NK-92 treated with Interleukin-12 subunit alpha and Interleukin-12 subunit beta, amount 100 ng/mL, for 24 hours (cell line): ENCODE measurements at regions not wholly inside any gene's neighbourhood (a gene's known extent, or its start where the extent isn't known, plus 50 kb on each side); places are given as distances from the start of the nearest gene placed in this dataset.
"Not testable (repeated sequence)": the region's sequence is repeated elsewhere in the genome, so short reads cannot be mapped to it uniquely, and the experiment has no call there.

Experiments
- DNase-seq: peaks from one replicate; lab custom pipeline; 2025; lab: John Stamatoyannopoulos, UW

GRCh38 chr12:46617737-46618136 lies 208.1 kb downstream of the SLC38A4 start:
- DNase-seq = not testable (repeated sequence)

- DNase-seq = no peak
Observed at GRCh38 chr12:46617167-46617566, 208.6 kb downstream of the SLC38A4 start.

GRCh38 chr12:46610754-46611153 lies 215.0 kb downstream of the SLC38A4 start:
- DNase-seq = no peak

GRCh38 chr12:46609674-46610073 lies 216.1 kb downstream of the SLC38A4 start:
- no peak for DNase-seq

- no peak for DNase-seq
Observed at GRCh38 chr12:46609273-46609623, 216.5 kb downstream of the SLC38A4 start.

DNA sequence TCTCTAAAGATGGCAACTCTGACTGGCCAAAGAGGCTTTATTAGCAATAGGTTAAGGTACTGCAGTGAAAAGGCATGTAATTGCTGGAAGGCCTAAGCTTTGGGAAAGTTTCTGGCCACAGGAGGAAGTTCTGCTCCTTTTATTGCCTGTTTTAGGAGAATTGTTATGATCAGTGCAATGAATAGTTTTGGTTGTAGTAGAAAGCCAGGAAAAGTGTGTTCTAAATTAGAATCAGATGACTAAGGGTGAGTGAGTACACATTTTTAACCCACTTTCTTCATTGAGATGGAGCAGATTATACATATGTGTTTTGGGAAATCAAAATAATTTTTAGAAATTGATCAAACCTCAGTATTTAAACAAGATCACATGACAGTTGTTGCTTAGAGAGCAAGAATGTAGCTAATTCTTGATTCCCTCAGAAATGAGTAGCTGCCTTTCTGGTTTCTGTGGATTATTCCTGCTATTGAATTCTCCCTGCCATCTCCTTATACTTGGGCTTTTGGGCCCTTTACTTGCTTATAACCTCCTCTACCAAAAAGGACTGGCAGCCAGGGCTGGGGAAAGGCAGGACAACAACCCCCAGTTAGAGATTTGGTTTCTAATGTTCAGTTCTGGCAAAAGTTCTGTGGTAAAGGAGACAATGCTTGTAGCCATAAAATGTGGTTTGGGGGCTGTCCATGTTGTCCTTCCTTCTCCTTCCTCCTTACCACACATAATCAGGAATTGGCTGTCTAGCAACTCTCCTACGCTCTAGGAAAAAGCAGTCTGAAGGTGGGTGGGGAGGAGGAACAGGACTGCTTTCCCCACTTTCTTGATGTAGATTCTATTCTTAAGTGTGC lies 217.1 kb downstream of the SLC38A4 start:
- DNase-seq = no peak

DNA sequence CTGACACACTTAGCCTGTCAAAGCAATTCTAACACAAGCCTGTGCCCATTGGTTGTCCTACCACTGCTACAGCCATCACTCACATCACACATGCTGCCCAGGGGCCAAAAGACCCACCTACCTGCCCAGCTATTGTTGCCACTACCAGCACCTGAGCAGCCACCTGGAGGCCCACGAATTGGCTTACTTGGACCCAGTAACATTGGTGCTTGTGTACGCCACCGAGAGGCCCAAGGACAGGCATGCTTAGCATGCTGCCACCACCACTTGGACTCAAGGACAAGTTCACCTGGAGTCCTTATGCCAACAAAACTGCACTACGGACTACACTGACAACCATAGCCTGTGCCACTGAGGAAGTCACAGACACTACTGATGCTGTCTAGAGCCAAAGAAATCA lies 221.1 kb downstream of the SLC38A4 start:
- DNase-seq = no peak

- no peak for DNase-seq
Observed at GRCh38 chr12:46603776-46604456, 221.9 kb downstream of the SLC38A4 start.

DNA sequence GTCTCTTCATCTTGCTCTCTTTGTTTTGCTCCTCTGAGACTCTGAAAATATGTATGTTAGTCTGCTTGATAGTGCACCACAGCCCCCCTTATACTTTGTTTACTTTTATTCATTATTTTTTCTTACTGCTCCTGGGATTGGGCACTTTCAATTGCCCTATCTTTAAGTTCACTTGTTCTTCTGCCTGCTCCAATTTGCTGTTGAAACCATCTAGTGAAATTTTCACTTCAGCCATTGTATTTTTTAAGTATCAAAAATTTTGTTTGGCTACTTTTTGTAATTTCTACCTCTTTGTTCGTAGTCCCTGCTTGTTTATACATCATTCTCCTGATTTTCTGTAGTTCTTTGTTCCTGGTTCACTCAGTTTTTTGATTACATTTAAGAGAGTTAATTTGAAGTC lies 223.3 kb downstream of the SLC38A4 start:
- DNase-seq = no peak

DNA sequence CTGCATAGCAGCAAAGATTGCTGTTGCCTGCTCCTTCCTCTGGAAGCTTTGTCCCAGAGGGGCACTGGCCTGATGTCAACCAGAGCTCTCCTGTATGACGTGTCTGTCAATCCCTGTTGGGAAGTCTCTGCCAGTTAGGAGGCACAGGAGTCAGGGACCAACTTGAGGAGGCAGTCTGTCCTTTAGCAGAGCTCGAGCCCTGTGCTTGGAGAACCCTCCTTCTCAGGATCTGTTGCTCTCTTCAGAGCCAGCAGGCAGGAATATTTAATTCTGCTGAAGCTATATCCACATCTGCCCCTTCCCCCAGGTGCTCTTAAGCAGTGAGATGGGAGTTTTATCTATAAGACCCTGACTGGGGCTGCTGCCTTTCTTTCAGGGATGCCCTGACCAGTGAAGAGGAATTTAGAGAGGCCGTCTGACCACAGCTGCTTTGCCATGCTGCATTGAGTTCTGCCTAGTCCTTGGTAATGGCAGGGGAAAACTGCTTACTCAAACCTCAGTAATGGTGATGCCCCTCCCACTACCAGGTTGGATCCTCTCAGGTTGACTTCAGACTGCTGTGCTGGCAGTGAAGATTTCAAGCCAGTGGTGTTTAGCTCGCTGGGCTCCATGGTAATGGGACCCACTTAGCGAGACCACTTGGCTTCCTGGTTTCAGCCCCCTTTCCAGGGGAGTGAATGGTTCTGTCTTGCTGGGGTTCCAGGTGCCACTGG lies 218.6 kb upstream of the SLC38A2 start:
- no peak for DNase-seq

- DNase-seq = no peak
Observed at GRCh38 chr12:46585854-46586621, 213.5 kb upstream of the SLC38A2 start.

DNA sequence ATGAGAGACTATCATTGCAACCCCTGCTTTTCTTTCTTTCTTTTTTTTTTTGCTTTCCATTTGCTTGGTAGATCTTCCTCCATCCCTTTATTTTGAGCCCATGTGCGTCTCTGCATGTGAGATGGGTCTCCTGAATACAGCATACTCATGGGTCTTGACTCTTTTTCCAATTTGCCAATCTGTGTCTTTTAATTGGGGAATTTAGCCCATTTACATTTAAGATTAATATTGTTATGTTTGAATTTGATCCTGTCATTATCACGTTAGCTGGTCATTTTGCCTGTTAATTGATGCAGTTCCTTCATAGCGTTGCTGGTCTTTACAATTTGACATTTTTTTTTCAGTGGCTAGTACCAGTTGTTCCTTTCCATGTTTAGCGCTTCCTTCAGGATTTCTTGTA lies 211.5 kb upstream of the SLC38A2 start:
- not testable (repeated sequence) for DNase-seq

GRCh38 chr12:46581990-46582389 lies 209.4 kb upstream of the SLC38A2 start:
- DNase-seq = not testable (repeated sequence)

DNA sequence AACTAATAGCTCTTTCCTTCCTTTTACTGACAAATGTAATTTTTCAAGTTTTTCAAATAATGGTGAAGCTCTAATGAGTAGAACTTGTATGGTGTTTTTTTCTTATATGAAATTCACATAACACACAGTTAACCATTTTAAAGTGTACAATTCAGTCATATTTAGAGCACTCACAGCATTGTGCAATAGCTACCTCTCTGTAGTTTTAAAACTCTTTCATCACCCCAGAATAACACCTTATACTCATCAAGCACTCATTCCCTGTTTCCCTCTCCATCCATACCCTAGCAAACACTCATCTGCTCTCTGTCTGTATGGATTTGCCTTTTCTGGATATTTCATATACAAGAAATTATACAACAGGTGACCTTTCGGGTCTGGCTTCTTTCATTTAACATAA lies 207.9 kb upstream of the SLC38A2 start:
- no peak for DNase-seq

DNA sequence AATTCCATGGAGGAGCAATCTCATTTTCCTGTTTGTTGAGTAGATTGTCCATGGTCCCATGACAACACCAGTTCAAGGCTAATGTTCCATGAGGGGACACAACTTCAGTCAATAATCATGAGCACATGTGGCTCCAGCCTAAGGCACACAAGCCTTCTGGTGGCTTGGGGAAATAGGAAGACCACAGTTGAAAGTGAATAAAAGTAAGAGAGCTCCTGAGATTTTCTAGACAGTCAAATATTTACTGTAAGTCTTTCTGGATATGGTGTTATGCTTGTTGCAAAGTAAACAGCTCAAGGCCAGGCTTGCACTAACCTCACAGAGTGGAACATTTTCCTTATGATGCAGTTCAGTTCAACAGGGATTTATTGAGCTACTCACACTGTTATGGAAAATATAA lies 206.9 kb upstream of the SLC38A2 start:
- DNase-seq = no peak

GRCh38 chr12:46578190-46578982 lies 205.8 kb upstream of the SLC38A2 start:
- no peak for DNase-seq

- no peak for DNase-seq
Observed at GRCh38 chr12:46577063-46577776, 204.6 kb upstream of the SLC38A2 start.

GRCh38 chr12:46574847-46575246 lies 202.3 kb upstream of the SLC38A2 start:
- no peak for DNase-seq

- no peak for DNase-seq
Observed at GRCh38 chr12:46573347-46573658, 200.7 kb upstream of the SLC38A2 start.

GRCh38 chr12:46572644-46573346 lies 200.2 kb upstream of the SLC38A2 start:
- no peak for DNase-seq
